HCT116 (cell line): ENCODE measurements at regions not wholly inside any gene's neighbourhood (a gene's known extent, or its start where the extent isn't known, plus 50 kb on each side); places are given as distances from the start of the nearest gene placed in this dataset.

Source experiments
- ATAC-seq: fragments of 200-7000 bp; cut with Tn5 transposase; 2 replicates; pipeline ENCODE4 v1.9.1; 2020; ENCODE audit warnings: mild to moderate bottlenecking, moderate library complexity
- BruUV-seq: library from RNA; stranded (reverse); fragments of 400-500 nt; replicated peaks from 2 replicates; lab custom pipeline; 2021; lab: Mats Ljungman, UMichigan
- CTCF ChIA-PET: fragments of 300-600 bp; sonication (Branson Sonifier 250); formaldehyde crosslinking; loops from one replicate; lab custom pipeline; 2021; ENCODE audit warnings: antibody characterized with exemption; lab: Charles Lee
- POLR2A ChIA-PET: fragments of 300-600, 350-600 bp; sonication (Branson Sonifier 250); formaldehyde crosslinking; loops from one replicate; lab custom pipeline; 2021; ENCODE audit warnings: antibody characterized with exemption; lab: Charles Lee
- RAD21 ChIA-PET, 2 experiments: fragments of 300-600 bp; sonication (Branson Sonifier 250); formaldehyde crosslinking; loops; one replicate each; lab custom pipeline; 2023; ENCODE audit warnings: low total read pairs in 2 of 2; ENCODE audit not compliant: uncharacterized antibody in 2 of 2, unreplicated experiment in 2 of 2, low non-redundant PET in 1 of 2; lab: Charles Lee
- DNase-seq: peaks from one replicate; pipeline ENCODE4 v3.0.0-alpha.2; 2010; ENCODE audit warnings: low read depth, low spot score
- H2AFZ ChIP-seq: fragments of 200-600 bp; shearing (Covaris generic), sonication (generic); 2 replicates; pipeline ENCODE4 v1.6.1; 2017; ENCODE audit warnings: low read depth, mixed run types, mixed read lengths, antibody characterized with exemption, low read length; ENCODE audit not compliant: poor library complexity, severe bottlenecking
- H3K27ac ChIP-seq: 2 replicates; pipeline ENCODE4 v1.5.1; 2012; ENCODE audit warnings: low read depth, low read length
- H3K27me3 ChIP-seq: fragments of 200-600 bp; sonication (generic); 2 replicates; pipeline ENCODE4 v1.6.1; 2016; ENCODE audit warnings: mixed run types, low read length, mixed read lengths; ENCODE audit not compliant: insufficient read depth
- H3K36me3 ChIP-seq, 2 experiments: fragments of 200-500 bp in 1 of 2; fragments of 200-600 bp in 1 of 2; sonication (Bioruptor generic) in 1 of 2; sonication (generic) in 1 of 2; 2 replicates each; pipeline versions ENCODE4 v1.5.1 to v1.6.1; 2014 to 2016; ENCODE audit warnings: low read length in 2 of 2, inconsistent platforms in 1 of 2, mixed read lengths in 1 of 2, mixed run types in 1 of 2; ENCODE audit not compliant: insufficient read depth in 2 of 2, control insufficient read depth in 1 of 2
- H3K4me1 ChIP-seq, 2 experiments: fragments of 200-600 bp in 1 of 2; sonication (generic) in 1 of 2; 2 replicates each; pipeline versions ENCODE4 v1.5.1 to v1.6.1; 2012 to 2017; ENCODE audit warnings: low read length in 2 of 2, inconsistent platforms in 1 of 2, mild to moderate bottlenecking in 1 of 2, mixed read lengths in 1 of 2, mixed run types in 1 of 2, moderate library complexity in 1 of 2; ENCODE audit not compliant: insufficient read depth in 2 of 2, control insufficient read depth in 1 of 2
- H3K4me2 ChIP-seq: fragments of 200-600 bp; sonication (generic); 2 replicates; pipeline ENCODE4 v1.6.1; 2017; ENCODE audit warnings: mixed run types, low read length, mixed read lengths
- H3K4me3 ChIP-seq, 2 experiments: fragments of 200-600 bp in 1 of 2; sonication (generic) in 1 of 2; replicated peaks in 1 of 2; 2 replicates each; pipeline ENCODE4 v1.5.1; 2011 to 2016; ENCODE audit warnings: low read length in 2 of 2, control low read depth in 1 of 2, low read depth in 1 of 2, mild to moderate bottlenecking in 1 of 2, mixed read lengths in 1 of 2, mixed run types in 1 of 2
- H3K79me2 ChIP-seq: fragments of 200-600 bp; sonication (generic); 2 replicates; pipeline ENCODE4 v1.6.1; 2017; ENCODE audit warnings: mild to moderate bottlenecking, mixed run types, low read length, moderate library complexity, mixed read lengths; ENCODE audit not compliant: insufficient read depth
- H3K9ac ChIP-seq: fragments of 200-600 bp; sonication (generic); 2 replicates; pipeline ENCODE4 v1.6.1; 2016; ENCODE audit warnings: low read length, mixed read lengths
- H3K9me2 ChIP-seq: fragments of 200-600 bp; sonication (generic), shearing (Covaris generic); 2 replicates; pipeline ENCODE4 v1.6.1; 2017; ENCODE audit warnings: mixed run types, mild to moderate bottlenecking, moderate library complexity; ENCODE audit not compliant: insufficient read depth
- H3K9me3 ChIP-seq, 2 experiments: fragments of 200-500 bp in 1 of 2; fragments of 200-600 bp in 1 of 2; sonication (Bioruptor generic) in 1 of 2; sonication (generic) in 1 of 2; 2 replicates each; pipeline ENCODE4 v1.6.1; 2014 to 2017; ENCODE audit warnings: low read length in 2 of 2, mixed read lengths in 2 of 2, inconsistent platforms in 1 of 2, low read depth in 1 of 2, mild to moderate bottlenecking in 1 of 2, mixed run types in 1 of 2, moderate library complexity in 1 of 2; ENCODE audit not compliant: control insufficient read depth in 1 of 2, insufficient read depth in 1 of 2
- H4K20me1 ChIP-seq: fragments of 200-600 bp; sonication (generic), shearing (Covaris generic); 2 replicates; pipeline ENCODE4 v1.6.1; 2017; ENCODE audit warnings: mixed run types, mild to moderate bottlenecking, moderate library complexity; ENCODE audit not compliant: insufficient read depth
- ATF3 ChIP-seq: IDR thresholded peaks from 2 replicates; pipeline ENCODE4 v1.6.1; 2012
- CEBPB ChIP-seq: IDR thresholded peaks from 2 replicates; pipeline ENCODE4 v1.6.1; 2012; ENCODE audit warnings: low read depth
- EGR1 ChIP-seq: IDR thresholded peaks from 2 replicates; pipeline ENCODE4 v1.6.1; 2012; ENCODE audit warnings: low read depth
- ELF1 ChIP-seq: IDR thresholded peaks from 2 replicates; pipeline ENCODE4 v1.6.1; 2012; ENCODE audit warnings: low read depth, borderline replicate concordance
- EZH2 ChIP-seq: fragments of 200-600 bp; sonication (generic); IDR thresholded peaks from 2 replicates; pipeline ENCODE4 v1.6.1; 2017; ENCODE audit warnings: antibody characterized with exemption, mixed run types
- FOSL1 ChIP-seq: IDR thresholded peaks from 2 replicates; pipeline ENCODE4 v1.6.1; 2012; ENCODE audit warnings: low read depth
- JUND ChIP-seq: IDR thresholded peaks from 2 replicates; pipeline ENCODE4 v1.6.1; 2012
- POLR2A ChIP-seq: IDR thresholded peaks from 2 replicates; pipeline ENCODE4 v1.7.0; 2011; ENCODE audit warnings: borderline replicate concordance; ENCODE audit not compliant: insufficient read depth, insufficient read length; ENCODE audit errors: extremely low read depth
- POLR2AphosphoS5 ChIP-seq: IDR thresholded peaks from 2 replicates; pipeline ENCODE4 v1.6.1; 2011; ENCODE audit warnings: mild to moderate bottlenecking, low read depth, low read length, moderate library complexity
- RAD21 ChIP-seq: IDR thresholded peaks from 2 replicates; pipeline ENCODE4 v1.6.1; 2012; ENCODE audit warnings: low read depth, mild to moderate bottlenecking
- SIN3A ChIP-seq: IDR thresholded peaks from 2 replicates; pipeline ENCODE4 v1.6.1; 2012; ENCODE audit warnings: low read depth
- SP1 ChIP-seq: IDR thresholded peaks from 2 replicates; pipeline ENCODE4 v1.6.1; 2012; ENCODE audit warnings: low read depth
- SRF ChIP-seq: IDR thresholded peaks from 2 replicates; pipeline ENCODE4 v1.6.1; 2012; ENCODE audit warnings: low read depth
- TCF7L2 ChIP-seq: IDR thresholded peaks from 2 replicates; pipeline ENCODE4 v1.7.0; 2011; ENCODE audit warnings: borderline replicate concordance, inconsistent platforms; ENCODE audit not compliant: insufficient read depth, insufficient read length; ENCODE audit errors: extremely low read depth
- ZBTB33 ChIP-seq: IDR thresholded peaks from 2 replicates; pipeline ENCODE4 v1.6.1; 2011; ENCODE audit warnings: mild to moderate bottlenecking, low read length, moderate library complexity; ENCODE audit not compliant: insufficient replicate concordance; ENCODE audit errors: extremely low read depth
- ZNF274 ChIP-seq: fragments of 200-500 bp; sonication (Bioruptor generic); IDR thresholded peaks from 2 replicates; pipeline ENCODE4 v1.6.1; 2014; ENCODE audit warnings: mild to moderate bottlenecking, low read depth, low read length, inconsistent platforms
- intact Hi-C: fragments of 100-400 bp; cut with micrococcal nuclease; formaldehyde crosslinking; loops from 2 replicates; pipeline ENCODE4 v1.10.0; 2022
- TF ChIP-seq, protein P1 (sequence below), 3 experiments: fragments of 200-600 bp in 1 of 3; sonication (generic) in 1 of 3; IDR thresholded peaks in 2 of 3; conservative IDR thresholded peaks in 1 of 3; 2 replicates each; pipeline ENCODE4 v1.5.1; 2012 to 2017; ENCODE audit warnings: low read depth in 2 of 3, low read length in 2 of 3, antibody characterized with exemption in 1 of 3, borderline replicate concordance in 1 of 3, control low read depth in 1 of 3, mild to moderate bottlenecking in 1 of 3, mixed read lengths in 1 of 3, mixed run types in 1 of 3, moderate library complexity in 1 of 3; ENCODE audit not compliant: insufficient read depth in 1 of 3

- TF ChIP-seq, protein P1, sequence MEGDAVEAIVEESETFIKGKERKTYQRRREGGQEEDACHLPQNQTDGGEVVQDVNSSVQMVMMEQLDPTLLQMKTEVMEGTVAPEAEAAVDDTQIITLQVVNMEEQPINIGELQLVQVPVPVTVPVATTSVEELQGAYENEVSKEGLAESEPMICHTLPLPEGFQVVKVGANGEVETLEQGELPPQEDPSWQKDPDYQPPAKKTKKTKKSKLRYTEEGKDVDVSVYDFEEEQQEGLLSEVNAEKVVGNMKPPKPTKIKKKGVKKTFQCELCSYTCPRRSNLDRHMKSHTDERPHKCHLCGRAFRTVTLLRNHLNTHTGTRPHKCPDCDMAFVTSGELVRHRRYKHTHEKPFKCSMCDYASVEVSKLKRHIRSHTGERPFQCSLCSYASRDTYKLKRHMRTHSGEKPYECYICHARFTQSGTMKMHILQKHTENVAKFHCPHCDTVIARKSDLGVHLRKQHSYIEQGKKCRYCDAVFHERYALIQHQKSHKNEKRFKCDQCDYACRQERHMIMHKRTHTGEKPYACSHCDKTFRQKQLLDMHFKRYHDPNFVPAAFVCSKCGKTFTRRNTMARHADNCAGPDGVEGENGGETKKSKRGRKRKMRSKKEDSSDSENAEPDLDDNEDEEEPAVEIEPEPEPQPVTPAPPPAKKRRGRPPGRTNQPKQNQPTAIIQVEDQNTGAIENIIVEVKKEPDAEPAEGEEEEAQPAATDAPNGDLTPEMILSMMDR (IDR thresholded peaks at IDR 0.05 in 2 of 3, conservative IDR thresholded peaks at IDR 0.05 in 1 of 3; ENCODE audit: borderline replicate concordance in 1 of 3, insufficient read depth in 1 of 3, low read depth in 2 of 3, low read length in 2 of 3) = no peak
- TF ChIP-seq ZNF274 (no peak), SIN3A (no peak), JUND (no peak), ATF3 (no peak), ZBTB33 (no peak), EZH2 (no peak), FOSL1 (no peak), TCF7L2 (no peak), POLR2AphosphoS5 (no peak), SP1 (no peak), CEBPB (no peak), EGR1 (no peak)
These were observed 676.1 kb upstream of the CELF4 start (continued) for GRCh38 chr18:38241736-38242135.

DNA sequence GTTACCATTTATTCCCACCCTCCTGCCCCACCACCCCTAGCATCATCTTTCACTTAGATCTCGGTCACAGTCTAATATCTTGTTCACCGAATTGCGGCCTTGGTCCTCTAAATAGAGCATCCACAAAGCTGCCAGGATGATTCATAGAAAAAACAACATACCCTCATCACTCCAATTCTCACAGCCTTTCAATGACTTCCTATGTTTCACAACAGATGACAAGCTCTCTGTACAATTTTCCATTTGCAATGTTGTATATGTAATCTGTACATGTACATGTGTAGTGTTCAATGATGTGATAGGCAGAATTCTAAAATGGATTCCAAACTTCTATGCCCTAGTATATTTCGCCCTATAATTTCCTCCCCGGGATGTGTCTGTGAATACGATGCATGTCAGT, 675.6 kb upstream of the CELF4 start:
- Histone ChIP-seq H4K20me1 (no peaks in the 10 kb centered on the region), H3K36me3 (no peaks in the 10 kb centered on the region), H2AFZ (no peak overlapping the region), H3K79me2 (no peaks in the 10 kb centered on the region), H3K9ac (no peak overlapping the region), H3K4me1 (no peaks in the 10 kb centered on the region), H3K4me2 (no peak overlapping the region), H3K4me3 (no peak overlapping the region), H3K9me2 (no peaks in the 10 kb centered on the region), H3K27me3 (no peaks in the 10 kb centered on the region), H3K27ac (no peak overlapping the region), H3K9me3 (peaks cover 3 to 19% of the 10 kb centered on the region in 2 experiments; a peak in 2 of 4 replicates)
- ATAC-seq = no peak
- ChIA-PET POLR2A (no interaction called here), RAD21 (no interaction called here), CTCF (no interaction called here)
- intact Hi-C loops = no loop called here
- no peak for DNase-seq
- TF ChIP-seq ELF1 (no peak), SRF (no peak), SP1 (no peak), CEBPB (no peak), POLR2A (no peak), ATF3 (no peak), RAD21 (no peak)
- no TSS peak for BruUV-seq
